SK-N-SH (cell line): ENCODE measurements at regions not wholly inside any gene's neighbourhood (a gene's known extent, or its start where the extent isn't known, plus 50 kb on each side); places are given as distances from the start of the nearest gene placed in this dataset.

Source experiments
- POLR2AphosphoS5 ChIP-seq: IDR thresholded peaks from 2 replicates; pipeline ENCODE4 v1.6.1; 2012; ENCODE audit warnings: low read depth, low read length
- RCOR1 ChIP-seq: fragments of 150-350 bp; IDR thresholded peaks from 2 replicates; pipeline ENCODE4 v1.6.1; 2017; ENCODE audit warnings: antibody characterized with exemption, low read length
- TCF12 ChIP-seq: IDR thresholded peaks from 2 replicates; pipeline ENCODE4 v1.4.0; 2012
- YY1 ChIP-seq: IDR thresholded peaks from 2 replicates; pipeline ENCODE4 v1.4.0; 2012; ENCODE audit warnings: low read depth, mild to moderate bottlenecking

- TF ChIP-seq TCF12: peak; percentile 93
- TF ChIP-seq POLR2AphosphoS5: no peak
- no peak for TF ChIP-seq RCOR1
- TF ChIP-seq YY1: 0 out of 2 replicates have a peak, but pooled peaks have one; percentile 18
Observed at GRCh38 chr6:147000545-147001488, 203.4 kb upstream of the STXBP5 start.
